NB4 (cell line): ENCODE measurements at regions not wholly inside any gene's neighbourhood (a gene's known extent, or its start where the extent isn't known, plus 50 kb on each side); places are given as distances from the start of the nearest gene placed in this dataset.

Source experiments
- MAX ChIP-seq: IDR thresholded peaks from 2 replicates; pipeline ENCODE4 v1.6.1; 2011; ENCODE audit warnings: low read depth, low read length
- POLR2A ChIP-seq: IDR thresholded peaks from 2 replicates; pipeline ENCODE4 v1.6.1; 2011; ENCODE audit warnings: mild to moderate bottlenecking; ENCODE audit not compliant: insufficient read length; ENCODE audit errors: extremely low read depth

DNA sequence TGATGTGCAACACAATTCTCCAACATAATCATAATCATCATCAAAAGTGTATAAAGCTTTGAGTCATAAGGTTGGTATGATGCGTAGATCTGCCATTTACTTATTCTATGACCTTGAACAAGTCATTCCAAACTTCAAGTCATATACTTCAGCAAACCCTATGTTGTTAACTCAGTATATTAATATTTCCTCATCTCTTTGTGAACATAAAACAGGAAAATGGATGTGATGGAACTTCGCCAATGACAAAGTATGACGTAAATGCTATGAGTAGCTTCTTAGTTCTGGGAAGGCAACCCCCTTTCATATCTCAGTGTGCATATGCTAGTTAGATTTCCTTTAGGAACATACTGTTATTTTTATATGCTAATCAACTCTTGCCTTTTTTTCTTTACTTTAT lies 102.7 kb upstream of the ANO3 start:
- no peak for TF ChIP-seq POLR2A
- no peak for TF ChIP-seq MAX
